ENCODE measurements at regions not wholly inside any gene's neighbourhood (a gene's known extent, or its start where the extent isn't known, plus 50 kb on each side); places are given as distances from the start of the nearest gene placed in this dataset.
"Not testable (repeated sequence)": the region's sequence is repeated elsewhere in the genome, so short reads cannot be mapped to it uniquely, and the experiment has no call there.

DNA sequence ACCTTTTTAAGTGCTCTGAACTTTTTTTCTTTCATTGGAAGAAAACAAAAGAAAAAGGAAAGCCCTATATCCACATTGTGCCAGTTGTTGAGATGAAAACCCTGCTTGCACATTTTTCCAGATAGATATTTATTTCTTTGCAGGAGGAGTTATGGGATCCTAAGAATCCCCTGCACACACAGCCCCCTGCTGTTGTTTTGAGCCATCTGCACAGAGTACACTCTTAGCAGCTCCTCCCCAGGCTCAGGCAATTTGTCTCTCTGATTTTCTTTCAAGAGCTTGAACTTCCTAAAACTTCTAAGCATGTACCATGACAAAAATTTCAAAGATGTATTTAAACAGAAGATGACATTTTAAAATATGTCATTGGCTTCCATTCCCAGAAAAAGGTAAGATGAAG is 436.9 kb downstream of the METTL4 start:
- no peak for DNase-seq (ENCODE audit: low read depth, low spot score)
- in situ Hi-C loops (cut with HindIII; ENCODE audit: low pct_unique_long_range_greater_than_20kb, low sequenced_read_pairs) = no loop called here

DNA sequence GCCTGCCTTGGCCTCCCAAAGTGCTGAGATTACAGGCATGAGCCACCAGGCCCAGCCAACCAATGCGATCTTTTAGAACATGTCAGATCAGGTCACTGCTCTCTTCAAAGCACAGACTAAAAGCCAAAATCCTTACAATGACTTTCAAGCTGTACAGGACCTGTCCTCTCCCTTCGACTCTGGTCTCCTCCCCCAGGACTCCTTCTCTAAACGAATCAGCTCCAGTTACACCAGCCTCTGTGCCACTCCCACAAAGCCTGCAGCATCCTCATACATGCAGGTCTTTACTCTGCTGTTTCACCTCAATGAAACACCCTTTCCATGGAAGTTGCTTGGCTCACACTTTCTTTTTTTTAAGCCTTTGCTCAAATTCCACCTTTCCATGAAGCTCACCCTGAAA is 436.0 kb downstream of the METTL4 start:
- in situ Hi-C loops (cut with HindIII; ENCODE audit: low pct_unique_long_range_greater_than_20kb, low sequenced_read_pairs) = no loop called here

DNA sequence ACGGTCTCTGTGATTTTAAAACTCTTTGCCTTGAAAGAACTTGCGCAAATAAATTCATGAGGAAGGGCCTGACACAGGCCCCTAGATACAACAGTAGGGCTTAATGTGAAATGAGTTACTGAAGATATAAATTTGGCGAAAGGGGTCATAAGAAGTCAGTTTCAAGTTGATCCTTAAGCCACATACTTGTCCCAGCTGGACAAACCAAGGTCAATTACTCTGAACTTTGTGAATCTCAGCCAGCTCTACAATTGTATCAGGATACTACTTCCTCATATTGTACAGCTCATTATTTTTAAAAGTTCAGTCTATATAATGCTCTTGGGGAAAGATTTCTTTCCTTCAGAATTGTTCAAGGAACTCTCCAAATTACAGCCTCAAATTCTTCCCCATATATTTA is 432.8 kb downstream of the METTL4 start:
- in situ Hi-C loops (cut with HindIII; ENCODE audit: low pct_unique_long_range_greater_than_20kb, low sequenced_read_pairs) = no loop called here
- no peak for DNase-seq (ENCODE audit: low read depth, low spot score)

More for the DNA sequence above, 436.0 kb downstream of the METTL4 start:
- no peak for DNase-seq (ENCODE audit: low read depth, low spot score)

DNA sequence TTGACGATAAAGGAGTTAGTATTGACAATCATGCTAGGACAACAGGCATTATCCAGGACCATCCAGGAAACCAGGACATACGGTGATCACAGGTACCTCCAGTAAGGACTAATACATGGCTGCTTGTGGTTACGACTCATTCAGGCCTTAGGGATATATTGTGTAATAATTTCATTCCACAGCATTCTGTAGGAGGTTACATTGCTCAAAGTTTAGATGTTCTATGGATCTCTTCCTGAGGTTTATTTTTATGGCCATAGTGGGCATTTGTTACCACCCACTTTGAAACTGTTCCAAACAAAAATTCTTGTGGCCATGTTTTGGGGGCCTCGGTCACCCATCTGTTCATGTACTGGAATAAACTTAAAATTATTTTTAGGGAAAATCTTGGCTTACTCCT is 431.6 kb downstream of the METTL4 start:
- in situ Hi-C loops (cut with HindIII; ENCODE audit: low pct_unique_long_range_greater_than_20kb, low sequenced_read_pairs) = no loop called here
- DNase-seq (ENCODE audit: low read depth, low spot score) = no peak

DNA sequence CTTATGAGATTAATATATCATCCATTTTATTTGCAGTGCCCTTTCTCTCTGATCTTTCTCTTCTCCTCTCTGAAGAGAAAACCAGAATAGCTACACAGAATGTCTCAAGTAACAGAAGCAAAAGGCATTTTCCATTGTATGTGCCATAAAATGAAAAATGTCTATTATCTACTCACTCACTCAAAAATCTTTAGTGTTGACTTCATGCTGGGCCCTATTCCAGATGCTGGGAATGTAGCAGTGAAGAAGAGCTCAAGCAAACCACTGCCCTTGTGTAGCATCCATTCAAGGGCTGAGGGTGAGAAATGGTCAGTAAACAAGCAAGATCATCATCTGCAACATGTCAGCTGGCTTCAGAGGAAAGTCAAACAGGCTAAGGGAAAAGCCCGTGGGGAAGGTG is 427.7 kb downstream of the METTL4 start:
- DNase-seq (ENCODE audit: low read depth, low spot score) = no peak
- in situ Hi-C loops (cut with HindIII; ENCODE audit: low pct_unique_long_range_greater_than_20kb, low sequenced_read_pairs) = no loop called here

DNA sequence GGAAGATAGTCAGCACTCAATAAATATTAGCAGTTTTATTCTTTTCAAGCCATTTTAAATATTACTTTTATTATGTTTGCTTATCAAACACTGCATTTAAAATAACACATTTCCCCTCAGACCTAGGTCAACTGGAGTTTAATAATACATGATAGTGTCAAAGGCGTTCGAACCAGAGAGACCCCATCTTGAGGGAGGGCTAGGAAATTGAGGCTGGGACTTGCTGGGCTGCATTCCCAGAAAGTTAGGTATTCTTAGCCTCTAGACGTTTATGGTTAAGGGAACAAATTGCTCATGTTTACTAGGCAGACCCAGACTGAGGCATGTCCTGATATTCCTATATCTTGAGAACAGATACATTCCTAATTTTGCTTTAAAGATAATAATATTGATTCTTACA is 426.5 kb downstream of the METTL4 start:
- in situ Hi-C loops (cut with HindIII; ENCODE audit: low pct_unique_long_range_greater_than_20kb, low sequenced_read_pairs) = no loop called here
- no peak for DNase-seq (ENCODE audit: low read depth, low spot score)

DNA sequence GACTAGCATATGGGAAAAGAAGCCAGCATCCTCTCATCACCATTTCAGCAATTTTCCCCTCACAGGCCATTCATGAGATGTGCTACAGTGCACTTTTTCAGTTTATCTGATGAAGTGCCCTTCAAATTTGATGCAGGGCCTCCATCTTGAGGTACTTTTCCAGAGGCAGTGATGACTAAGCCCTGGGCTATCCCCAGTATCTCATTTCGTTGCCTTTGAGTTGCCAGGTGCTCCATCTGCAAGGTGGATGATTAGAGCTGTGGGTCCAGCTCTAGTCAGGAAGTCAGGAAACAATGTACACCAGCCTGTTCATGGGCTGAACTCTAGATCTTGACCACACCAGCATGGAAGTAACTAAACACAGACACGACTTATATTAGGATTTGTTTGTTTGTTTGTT is 425.2 kb downstream of the METTL4 start:
- DNase-seq (ENCODE audit: low read depth, low spot score) = no peak
- in situ Hi-C loops (cut with HindIII; ENCODE audit: low pct_unique_long_range_greater_than_20kb, low sequenced_read_pairs) = no loop called here

DNA sequence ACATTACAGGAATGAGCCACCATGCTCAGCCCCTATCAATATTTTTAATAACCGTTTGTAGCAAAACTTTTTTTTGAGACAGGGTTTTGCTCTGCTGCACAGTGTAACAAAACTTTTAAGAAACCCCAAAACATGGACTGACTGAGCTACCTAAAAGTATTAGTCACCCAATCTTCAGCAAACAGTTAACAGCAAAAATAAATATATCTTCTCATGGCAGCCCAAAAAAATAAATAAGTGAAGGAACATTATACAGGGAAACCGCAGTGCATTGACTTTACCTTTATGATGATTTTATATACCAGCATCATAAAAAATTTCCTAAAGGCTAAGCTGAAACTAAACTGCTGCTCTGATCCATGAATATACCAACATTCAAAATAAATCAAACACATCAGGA is 424.6 kb downstream of the METTL4 start:
- in situ Hi-C loops (cut with HindIII; ENCODE audit: low pct_unique_long_range_greater_than_20kb, low sequenced_read_pairs) = no loop called here
- DNase-seq (ENCODE audit: low read depth, low spot score) = no peak

DNA sequence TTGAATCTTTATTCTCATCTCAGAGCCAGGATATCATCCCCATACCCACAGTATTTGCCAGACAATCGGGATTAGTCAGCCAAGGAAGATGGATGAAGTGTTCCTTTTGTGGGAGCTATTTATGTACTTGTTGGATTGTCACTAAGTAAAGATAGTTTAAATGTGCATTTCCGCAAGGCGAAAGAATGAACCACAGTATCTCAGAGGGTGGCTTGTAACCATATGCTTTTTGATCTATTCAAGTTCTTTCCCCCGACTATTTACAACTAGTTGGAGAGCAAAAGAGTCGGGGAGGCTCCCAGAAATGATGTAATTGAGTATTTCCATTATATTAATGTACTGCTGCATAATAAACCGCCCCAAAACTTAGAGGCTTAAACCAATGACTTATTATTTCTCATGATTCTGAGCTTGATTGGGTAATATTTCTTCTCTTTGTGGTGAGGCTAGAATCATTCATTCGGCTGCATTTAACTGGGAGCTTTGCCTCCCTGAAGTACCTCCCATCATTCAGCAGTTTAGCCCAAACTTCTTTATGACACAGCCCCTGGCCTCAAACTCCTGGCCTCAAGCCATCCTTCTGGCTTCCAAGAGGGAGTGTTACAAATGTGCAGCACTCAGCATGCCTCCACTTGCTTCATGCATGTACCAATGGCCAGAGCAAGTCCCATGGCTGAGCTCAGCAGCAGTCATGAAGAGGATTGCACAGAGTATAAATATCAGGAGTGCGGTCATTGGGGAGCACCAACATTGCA is 423.7 kb downstream of the METTL4 start:
- no peak for DNase-seq (ENCODE audit: low read depth, low spot score)
- in situ Hi-C loops (cut with HindIII; ENCODE audit: low pct_unique_long_range_greater_than_20kb, low sequenced_read_pairs) = no loop called here

DNA sequence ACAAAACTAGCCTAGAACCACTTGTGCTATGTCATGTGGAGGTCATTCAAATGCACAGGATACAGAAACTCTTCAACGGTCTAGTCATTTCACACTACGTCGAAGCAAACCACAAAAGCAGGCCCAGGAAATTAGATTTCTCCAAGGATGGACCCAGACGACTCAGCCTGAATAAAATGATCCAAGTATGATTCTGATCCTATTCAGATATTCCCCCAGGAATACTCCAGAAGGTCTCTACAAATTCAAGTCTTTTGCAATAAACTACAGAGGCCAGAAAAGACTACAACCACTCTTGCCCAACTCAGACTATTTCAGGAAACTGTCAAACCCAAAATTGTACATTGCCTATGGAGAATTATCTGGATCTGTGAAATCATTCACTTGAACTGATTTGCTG is 422.5 kb downstream of the METTL4 start:
- in situ Hi-C loops (cut with HindIII; ENCODE audit: low pct_unique_long_range_greater_than_20kb, low sequenced_read_pairs) = no loop called here
- DNase-seq (ENCODE audit: low read depth, low spot score) = no peak

DNA sequence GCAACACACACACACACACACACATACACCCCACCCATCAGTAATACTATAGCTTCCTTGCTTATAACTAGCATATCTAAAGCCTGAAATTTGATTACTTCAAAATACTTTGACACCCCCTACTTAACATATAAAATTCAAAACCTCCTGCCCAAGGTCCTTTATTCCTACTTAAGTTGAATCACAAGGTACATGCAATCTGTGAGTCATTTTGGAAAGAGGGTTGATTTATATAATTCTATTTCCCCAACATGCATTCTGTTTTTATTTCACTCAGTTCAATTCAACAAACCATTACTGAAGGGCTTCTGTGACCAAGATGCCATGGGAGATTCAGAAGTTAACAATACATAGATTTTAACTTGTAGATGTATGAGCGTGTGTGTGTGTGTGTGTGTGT is 420.7 kb downstream of the METTL4 start:
- no peak for DNase-seq (ENCODE audit: low read depth, low spot score)
- in situ Hi-C loops (cut with HindIII; ENCODE audit: low pct_unique_long_range_greater_than_20kb, low sequenced_read_pairs) = no loop called here

DNA sequence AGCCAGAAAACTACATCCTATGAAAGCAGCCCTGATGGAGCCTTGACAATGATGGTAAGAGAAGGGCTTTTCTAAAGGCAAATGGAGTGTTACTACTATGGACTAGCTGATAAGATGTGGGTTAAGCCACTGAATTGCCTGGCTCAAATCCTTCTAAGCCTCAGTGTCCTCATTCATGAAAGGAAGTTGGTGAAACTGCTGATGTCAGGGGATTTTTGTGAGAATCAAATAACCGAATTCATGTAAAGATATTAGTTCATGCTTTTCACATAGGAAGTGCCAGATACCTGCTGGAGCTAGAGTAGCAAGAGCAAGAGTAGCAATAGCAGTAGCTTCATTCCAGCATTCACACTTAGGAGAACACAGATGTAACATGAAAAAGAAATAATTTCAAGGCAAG is 417.0 kb downstream of the METTL4 start:
- in situ Hi-C loops (cut with HindIII; ENCODE audit: low pct_unique_long_range_greater_than_20kb, low sequenced_read_pairs) = no loop called here
- DNase-seq (ENCODE audit: low read depth, low spot score) = no peak

DNA sequence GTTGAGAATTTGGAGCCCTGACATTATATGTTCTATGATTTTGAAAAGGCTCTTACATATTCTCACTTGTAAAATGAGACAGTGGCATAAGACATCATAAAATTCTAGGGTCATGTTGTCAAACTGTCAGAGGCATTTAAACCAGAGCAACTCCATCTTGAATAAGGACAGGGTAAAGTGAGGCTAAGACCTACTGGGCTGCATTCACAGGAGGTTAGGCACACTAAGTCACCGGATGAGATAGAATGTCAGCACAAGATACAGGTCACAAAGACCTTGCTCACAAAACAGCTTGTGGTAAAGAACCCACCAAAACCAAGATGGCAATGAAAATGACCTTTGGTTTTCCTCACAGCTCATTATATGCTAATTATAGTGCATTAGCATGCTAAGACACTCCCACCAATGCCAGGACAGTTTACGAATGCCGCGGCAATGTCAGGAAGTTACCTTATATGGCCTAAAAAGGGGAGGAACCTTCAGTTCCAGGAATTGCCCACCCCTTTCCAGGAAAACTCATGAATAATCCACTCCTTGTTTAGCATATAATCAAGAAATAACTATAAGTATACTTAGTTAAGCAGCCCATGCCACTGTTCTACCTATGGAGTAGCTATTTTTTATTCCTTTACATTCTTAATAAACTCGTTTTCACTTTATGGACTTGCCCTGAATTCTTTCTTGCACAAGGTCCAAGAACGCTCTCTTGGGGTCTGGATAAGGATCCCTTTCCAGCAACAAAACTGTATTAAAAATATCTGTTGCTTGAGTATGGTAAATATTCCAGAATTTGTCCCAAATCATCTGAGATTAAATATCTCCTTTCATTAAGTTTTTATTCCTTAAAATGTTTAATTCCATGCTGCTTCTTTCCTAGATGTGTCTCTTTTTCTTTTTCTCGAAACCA is 406.4 kb downstream of the METTL4 start:
- DNase-seq (ENCODE audit: low read depth, low spot score) = no peak
- in situ Hi-C loops (cut with HindIII; ENCODE audit: low pct_unique_long_range_greater_than_20kb, low sequenced_read_pairs) = no loop called here

DNA sequence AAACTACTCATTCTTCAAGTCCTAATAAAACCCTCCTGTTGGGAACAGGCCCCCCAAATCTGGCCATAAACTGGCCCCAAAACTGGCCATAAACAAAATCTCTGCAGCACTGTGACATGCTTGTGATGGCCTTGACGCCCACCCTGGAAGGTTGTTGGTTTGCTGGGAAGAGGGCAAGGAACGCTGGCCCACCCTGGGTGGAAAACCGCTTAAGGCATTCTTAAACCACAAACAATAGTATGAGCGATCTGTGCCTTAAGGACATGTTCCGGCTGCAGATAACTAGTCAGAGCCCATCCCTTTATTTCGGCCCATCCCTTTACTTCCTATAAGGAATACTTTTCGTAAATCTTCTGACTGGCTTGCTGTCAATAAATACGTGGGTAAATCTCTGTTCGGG is 404.4 kb downstream of the METTL4 start:
- in situ Hi-C loops (cut with HindIII; ENCODE audit: low pct_unique_long_range_greater_than_20kb, low sequenced_read_pairs); DNase-seq (ENCODE audit: low read depth, low spot score): not testable (repeated sequence)

DNA sequence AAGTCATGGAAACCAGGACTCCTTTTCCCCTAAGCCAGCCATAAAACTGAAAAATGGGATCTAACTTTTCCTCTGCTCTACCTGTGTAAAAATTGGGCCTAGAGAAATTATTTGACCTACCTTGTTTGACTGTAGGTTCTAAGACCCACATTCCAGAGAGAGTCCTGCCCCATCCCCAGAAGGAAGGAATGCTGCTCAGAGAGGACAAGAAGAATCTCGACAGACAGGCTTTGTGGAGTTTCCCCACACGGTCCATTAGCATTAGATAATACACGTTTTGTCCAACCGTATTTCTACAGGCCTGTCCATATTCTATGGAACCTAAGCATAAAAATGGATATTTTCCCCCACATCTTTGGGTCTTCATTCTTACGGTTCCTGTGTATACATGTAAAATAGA is 403.3 kb downstream of the METTL4 start:
- no peak for DNase-seq (ENCODE audit: low read depth, low spot score)
- in situ Hi-C loops (cut with HindIII; ENCODE audit: low pct_unique_long_range_greater_than_20kb, low sequenced_read_pairs) = no loop called here

DNA sequence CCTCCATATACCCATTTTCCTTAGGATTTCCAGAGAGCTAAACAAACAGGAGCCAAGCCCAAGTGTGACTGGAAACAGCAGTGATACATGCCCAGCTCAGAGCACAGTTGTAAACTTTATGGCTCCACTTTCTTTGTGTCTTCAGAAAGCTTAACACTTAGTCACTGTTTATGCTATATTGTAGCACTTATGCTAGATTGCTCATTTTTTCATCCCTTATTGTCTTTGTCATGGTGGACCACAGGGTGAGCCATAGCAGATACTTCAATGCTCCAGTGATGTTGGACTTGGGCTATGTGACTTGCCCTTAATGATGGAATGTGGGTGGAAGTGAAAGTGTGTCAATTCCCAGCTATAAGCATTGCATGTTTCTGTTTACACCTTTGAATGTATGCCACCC is 401.6 kb downstream of the METTL4 start:
- no peak for DNase-seq (ENCODE audit: low read depth, low spot score)
- in situ Hi-C loops (cut with HindIII; ENCODE audit: low pct_unique_long_range_greater_than_20kb, low sequenced_read_pairs) = no loop called here

DNA sequence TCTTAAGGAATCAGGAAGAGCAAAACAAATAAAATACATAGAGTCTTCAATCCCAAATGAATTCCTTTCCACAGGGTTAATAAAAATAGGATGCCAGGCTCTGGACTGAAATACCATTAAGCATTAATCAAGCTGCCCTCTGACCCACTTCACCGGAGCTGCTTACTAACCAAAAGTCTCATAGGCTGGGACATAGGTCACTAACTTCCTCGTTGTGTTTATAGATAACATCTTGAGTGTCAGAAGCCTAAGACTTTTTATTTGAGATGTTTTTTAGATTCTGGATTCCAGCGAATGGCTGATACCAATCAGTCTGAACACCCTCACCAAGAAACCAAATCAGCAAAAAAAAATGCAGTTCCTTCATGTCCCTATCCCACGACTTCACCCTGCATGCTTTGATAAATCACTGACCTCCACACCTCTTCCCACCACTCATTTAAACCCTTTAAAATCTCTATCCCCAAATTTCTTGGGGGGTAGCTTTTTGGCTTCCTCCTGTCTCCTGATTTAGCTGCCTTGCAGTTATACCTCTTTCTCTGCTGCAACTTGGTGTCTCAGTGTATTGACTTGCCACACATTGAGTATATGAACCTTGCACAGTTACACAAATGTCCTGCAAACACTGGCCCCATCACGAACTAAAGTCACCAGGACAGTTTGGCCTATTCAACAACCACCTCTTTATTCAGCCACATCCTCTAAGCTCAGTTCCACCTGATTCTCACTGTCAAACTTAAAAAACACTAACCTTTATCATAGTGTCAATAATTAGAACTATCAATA is 399.3 kb downstream of the METTL4 start:
- in situ Hi-C loops (cut with HindIII; ENCODE audit: low pct_unique_long_range_greater_than_20kb, low sequenced_read_pairs) = no loop called here
- DNase-seq (ENCODE audit: low read depth, low spot score) = no peak

DNA sequence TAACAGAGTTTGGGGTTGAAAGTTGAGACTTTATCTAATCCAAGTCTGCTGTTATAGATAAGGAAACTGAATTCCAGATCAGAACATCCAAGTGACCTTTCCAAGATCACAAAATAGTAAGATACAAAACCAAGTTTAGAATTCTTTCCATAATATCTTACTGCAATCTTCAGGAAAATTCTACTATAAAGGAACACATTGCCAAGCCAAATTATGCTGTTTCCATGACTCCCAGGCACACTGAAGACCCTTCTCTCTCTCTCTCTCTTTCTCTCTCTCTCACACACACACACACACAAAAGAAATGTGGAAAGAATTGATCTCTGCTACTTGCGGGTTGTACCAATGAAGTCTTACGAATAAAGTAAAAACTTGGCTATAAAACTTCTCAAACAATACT is 398.4 kb downstream of the METTL4 start:
- in situ Hi-C loops (cut with HindIII; ENCODE audit: low pct_unique_long_range_greater_than_20kb, low sequenced_read_pairs) = no loop called here
- DNase-seq (ENCODE audit: low read depth, low spot score) = no peak
